ENCODE measurements at regions not wholly inside any gene's neighbourhood (a gene's known extent, or its start where the extent isn't known, plus 50 kb on each side); places are given as distances from the start of the nearest gene placed in this dataset.

GRCh38 chr11:127230392-127230791 is 229.8 kb upstream of the KIRREL3 start:
- DNase-seq (ENCODE audit: low read depth in 2 of 2), result no peak

DNA sequence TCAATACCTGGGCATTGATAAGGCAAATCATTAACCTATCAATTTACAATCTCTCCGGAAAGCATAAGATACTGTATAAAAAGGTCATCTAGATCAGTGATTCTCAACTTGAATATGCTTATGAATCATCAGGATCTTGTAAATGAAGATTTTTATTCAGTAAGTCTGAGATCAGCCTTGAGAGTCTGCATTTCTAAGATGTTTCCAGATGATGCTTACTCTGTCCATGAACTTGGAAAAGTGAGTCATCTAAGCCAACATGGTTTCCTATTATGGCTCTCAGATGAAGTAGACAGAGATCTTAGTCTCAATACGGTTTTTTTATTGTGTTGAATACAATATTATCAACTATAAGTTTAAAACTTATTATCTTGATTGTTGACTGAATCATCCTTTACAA is 226.4 kb upstream of the KIRREL3 start:
- DNase-seq (ENCODE audit: low read depth in 2 of 2), result no peak

- DNase-seq (ENCODE audit: low read depth in 2 of 2), result no peak
Measured at GRCh38 chr11:127226380-127226779, 225.8 kb upstream of the KIRREL3 start.

GRCh38 chr11:127225619-127226018 is 225.0 kb upstream of the KIRREL3 start:
- no peak for DNase-seq (ENCODE audit: low read depth in 2 of 2)

DNA sequence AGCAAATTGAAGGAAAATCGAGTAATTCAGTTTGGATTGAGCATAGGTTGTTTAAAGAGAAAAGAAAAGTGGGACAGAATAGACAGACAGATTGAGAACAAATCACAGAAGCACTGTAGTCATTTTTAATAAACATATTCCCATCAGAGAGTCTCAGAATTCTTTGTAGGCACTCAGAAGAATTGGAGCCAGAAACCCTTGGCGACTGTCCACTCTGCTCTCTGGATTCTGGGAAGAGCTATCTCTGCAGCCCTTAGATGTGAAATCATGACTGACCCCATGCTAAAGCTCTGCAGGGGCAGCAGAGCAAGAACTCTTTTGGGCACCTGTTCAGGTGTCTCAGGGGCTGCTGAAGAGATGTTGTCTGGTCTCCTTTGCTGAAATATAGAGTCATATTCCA is 223.7 kb upstream of the KIRREL3 start:
- no peak for DNase-seq (ENCODE audit: low read depth in 2 of 2)

- DNase-seq (ENCODE audit: low read depth in 2 of 2), result no peak
Measured at GRCh38 chr11:127223633-127224032, 223.1 kb upstream of the KIRREL3 start.

- no peak for DNase-seq (ENCODE audit: low read depth in 2 of 2)
Measured at GRCh38 chr11:127223026-127223425, 222.5 kb upstream of the KIRREL3 start.

- DNase-seq (ENCODE audit: low read depth in 2 of 2), result no peak
Measured at GRCh38 chr11:127219704-127220103, 219.1 kb upstream of the KIRREL3 start.

DNA sequence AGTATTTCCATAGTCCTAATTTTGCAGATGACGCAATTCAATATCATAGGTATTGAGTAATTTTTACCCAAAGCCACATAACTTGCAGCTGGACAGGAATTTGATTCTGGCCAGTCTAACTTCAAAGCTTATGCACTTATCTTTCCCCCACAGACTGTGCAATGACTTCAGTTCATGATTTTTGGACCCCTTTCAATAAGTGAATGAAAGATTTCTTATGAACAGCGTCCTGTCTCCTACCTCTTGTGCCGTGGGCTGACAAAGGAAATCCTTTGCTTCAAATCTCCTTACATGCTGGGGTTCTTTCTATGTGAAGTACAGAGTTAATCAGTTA is 217.7 kb upstream of the KIRREL3 start:
- no peak for DNase-seq (ENCODE audit: low read depth in 2 of 2)

GRCh38 chr11:127217452-127218274 is 217.1 kb upstream of the KIRREL3 start:
- DNase-seq (ENCODE audit: low read depth in 2 of 2), result no peak

DNA sequence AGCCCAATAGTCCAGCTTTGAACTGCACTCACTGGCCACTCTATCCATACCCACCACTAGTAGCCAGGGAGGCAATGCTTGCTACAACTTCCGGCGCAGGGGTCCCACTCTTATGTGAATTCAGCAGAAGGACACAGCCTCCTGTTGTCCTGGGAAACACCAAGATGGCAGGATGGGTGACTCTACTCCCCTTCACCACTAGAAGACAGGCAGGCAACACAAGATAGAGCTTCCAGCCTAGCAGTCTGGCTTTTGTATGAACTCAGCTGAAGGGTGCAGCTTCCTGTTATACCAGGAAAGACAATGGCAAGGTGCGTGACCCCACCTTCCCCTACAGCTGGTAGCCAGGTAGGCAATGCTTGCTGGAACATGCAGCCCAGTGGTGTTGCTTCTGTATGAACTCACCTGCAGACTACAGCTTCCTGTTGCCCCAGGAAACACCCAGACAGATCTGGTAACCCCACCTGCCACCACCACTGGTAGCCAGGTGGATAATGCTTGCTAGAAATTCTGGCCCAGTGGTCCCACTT is 205.2 kb upstream of the KIRREL3 start:
- no peak for DNase-seq (ENCODE audit: low read depth in 2 of 2)

DNA sequence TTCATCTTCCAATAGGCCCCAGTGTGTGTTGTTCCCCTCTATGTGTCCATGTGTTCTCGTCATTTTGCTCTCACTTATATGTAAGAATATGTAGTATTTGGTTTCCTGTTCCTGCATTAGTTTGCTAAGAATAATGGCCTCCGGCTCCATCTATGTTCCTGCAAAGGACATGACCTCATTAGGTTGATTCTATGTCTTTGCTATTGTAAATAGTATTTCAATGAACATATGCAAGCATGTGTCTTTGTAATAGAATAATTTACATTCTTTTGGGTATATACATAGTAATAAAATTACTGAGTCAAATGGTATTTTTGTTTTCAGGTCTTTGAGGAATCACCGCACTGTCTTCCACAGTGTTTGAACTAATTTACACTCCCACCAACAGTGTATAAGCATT is 202.9 kb upstream of the KIRREL3 start:
- no peak for DNase-seq (ENCODE audit: low read depth in 2 of 2)

- DNase-seq (ENCODE audit: low read depth in 2 of 2), result no peak
Measured at GRCh38 chr11:127202105-127202504, 201.5 kb upstream of the KIRREL3 start.

DNA sequence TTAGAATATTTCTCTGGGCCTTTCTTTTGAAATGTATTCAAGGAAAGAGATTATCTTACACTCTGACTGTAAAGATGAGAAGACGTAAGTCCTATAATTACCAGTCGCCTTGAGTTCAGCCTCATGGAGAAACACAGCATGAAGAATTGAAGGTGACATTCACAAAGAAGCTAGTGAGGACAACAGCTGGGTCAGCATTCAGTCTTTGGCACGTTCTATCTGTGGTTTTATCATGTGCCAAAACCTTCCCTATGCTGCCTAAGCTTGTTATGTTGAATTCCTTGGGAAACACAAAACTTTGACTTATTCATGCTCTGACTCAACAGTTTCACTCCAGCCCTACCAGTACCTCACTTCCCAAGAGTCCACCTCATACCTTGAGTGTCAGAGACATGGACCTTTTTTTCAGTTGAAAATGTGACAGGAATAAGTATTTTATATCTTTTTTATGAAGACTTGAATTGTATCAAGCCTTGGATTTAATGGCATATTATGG is 198.8 kb upstream of the KIRREL3 start:
- no peak for DNase-seq (ENCODE audit: low read depth in 2 of 2)

DNA sequence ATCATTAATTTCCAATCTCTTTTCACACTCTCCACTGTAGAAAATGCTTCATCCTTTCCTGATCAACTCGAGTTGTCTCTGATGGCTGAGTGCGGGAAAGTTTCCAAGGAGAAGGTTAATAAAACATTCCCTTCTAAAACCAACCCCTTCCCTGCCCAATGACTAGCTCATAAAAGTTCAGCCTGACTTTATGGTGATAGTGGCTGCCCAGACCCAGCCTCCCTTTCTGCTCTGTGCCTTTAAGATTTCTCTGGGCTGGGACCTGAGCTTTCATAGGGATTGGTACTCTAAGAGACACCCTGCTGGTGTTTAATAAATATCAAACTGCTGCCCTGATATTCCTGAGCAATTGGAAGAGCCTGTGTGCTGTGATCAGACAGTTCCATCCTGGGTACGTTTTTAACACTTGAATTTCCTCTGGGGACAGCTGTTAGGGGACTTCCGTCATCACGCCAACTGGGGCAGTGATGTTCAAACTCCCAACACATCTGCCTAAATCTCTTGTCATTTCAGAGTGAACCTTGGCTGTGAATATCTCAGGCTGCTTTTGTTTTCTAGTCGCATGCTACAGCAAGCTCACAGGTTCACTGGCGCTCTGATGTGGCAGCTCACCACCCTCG is 195.0 kb upstream of the KIRREL3 start:
- no peak for DNase-seq (ENCODE audit: low read depth in 2 of 2)

DNA sequence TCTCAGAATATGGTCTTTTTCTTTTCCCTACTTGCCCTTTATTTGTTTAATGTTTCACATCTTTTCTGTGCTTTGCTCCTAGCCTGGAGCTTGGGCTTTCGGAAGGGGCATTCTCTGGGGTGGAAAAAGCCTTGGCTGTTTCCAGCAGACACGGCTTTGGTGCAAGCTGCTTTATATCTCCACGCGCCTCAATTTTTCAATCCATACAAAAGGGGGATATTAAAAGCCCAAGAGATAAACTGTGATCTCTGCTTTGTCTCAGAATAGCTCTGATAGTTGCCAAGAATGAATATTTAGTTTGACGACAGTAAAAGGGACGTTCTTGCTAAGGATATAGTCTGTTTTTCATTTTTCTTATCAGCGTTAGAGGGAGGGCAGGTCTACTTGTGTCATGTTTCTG is 194.0 kb upstream of the KIRREL3 start:
- no peak for DNase-seq (ENCODE audit: low read depth in 2 of 2)

GRCh38 chr11:127193950-127194349 is 193.4 kb upstream of the KIRREL3 start:
- DNase-seq (ENCODE audit: low read depth in 2 of 2), result no peak

DNA sequence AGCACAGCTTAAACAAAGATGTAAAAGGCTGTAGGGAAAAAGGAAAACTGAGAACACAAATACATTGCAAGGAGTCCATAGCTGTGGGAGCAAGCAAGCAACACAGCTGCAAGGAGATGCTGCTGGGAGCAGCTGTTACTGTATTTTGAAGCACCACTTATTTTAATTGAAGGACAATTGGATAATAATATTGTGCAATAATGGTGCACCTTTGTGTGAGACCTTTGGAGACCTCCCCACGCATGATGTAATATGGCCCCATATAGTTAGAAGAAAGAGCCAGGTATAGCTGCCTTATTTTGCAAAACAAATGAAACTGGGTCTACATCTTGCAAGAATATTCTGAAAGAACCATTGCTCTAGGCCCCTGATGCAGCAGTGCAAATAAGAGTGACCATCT is 191.1 kb upstream of the KIRREL3 start:
- DNase-seq (ENCODE audit: low read depth in 2 of 2), result no peak

DNA sequence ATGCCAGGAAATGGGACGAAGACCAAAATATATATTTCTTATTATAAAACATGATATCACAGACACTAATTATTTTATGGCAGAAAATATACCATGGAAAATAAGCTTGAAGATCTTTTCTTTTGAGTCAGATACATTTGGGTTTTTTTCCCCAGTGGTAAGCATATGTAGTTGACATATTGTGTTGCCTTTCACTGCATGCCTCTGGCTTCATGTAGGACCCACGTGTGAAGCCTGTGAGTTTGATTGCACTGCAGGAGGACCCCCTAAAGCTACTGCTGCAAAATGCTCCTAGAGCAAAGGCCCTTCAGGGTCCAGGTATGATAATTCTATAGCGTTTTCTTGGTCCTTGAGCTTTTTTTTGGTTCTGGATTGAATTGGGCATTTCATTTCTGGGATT is 190.7 kb upstream of the KIRREL3 start:
- no peak for DNase-seq (ENCODE audit: low read depth in 2 of 2)

- DNase-seq (ENCODE audit: low read depth in 2 of 2), result no peak
Measured at GRCh38 chr11:127182586-127183203, 182.1 kb upstream of the KIRREL3 start.

GRCh38 chr11:127157225-127157624 is 156.7 kb upstream of the KIRREL3 start:
- no peak for DNase-seq (ENCODE audit: low read depth in 2 of 2)

DNA sequence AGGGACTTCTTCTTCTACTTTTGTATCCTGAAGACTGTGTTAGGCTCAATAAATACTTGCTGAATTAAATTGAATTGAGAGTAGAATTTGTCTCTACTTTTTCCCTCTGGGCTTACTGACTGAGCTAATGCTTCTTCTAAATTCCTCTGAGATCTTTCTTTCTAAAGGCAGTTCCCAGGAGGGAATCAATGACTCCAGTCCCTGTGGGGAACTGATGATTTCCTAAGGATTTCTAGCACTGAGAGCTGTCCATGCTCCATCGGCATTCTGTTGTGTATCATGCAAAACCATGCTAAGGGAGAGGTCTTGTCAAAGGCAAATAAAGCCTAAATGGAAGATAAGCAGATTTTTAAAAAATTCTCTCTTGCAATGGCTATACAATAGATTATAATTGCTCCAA is 148.8 kb upstream of the KIRREL3 start:
- no peak for DNase-seq (ENCODE audit: low read depth in 2 of 2)

GRCh38 chr11:127143251-127143650 is 142.7 kb upstream of the KIRREL3 start:
- no peak for DNase-seq (ENCODE audit: low read depth in 2 of 2)
